Nucleus accumbens (tissue), 56 donors: ENCODE measurements at regions not wholly inside any gene's neighbourhood (a gene's known extent, or its start where the extent isn't known, plus 50 kb on each side); places are given as distances from the start of the nearest gene placed in this dataset.

Experiments
- DNase-seq, 56 donors: peaks; one replicate each; lab custom pipeline; 2025; lab: John Stamatoyannopoulos, UW

DNA sequence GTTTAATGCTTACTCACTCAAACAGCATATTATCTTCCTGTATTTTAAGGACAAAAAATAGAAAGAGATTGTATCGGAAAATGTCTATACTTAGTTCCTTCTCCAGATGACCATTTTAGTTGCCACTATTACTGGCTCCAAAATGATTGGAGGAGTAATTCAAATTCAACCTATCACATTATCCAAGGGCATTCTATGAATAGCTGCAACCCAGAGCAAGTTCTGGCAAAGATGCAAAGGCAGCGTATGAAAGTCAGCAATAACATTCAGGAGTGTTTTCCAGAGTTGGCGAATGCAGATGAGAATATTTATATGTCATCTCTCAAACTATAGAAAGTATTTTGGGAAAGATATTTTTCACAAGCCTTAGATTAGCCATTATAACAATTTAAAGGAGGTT, 389.8 kb upstream of the ADGRL2 start:
- DNase-seq = no peak

DNA sequence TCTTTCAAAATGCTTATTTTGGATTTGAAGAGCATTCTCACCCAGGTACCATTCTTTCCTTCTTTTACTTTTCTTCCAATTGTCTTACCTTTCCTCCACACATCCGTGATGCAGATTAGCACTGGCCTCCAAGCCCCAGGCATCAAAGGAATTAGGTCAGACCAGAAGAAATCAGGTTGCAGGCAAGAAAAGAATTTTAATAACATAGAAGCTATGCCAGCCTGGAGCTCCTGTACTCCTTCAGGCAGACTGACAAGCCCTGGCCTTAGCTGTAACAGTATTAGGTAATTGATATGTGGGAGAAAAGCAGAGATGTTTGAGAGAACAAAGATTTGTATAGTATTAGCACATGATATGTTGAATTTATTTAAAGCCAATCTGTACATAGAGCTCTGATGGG, 390.4 kb upstream of the ADGRL2 start:
- peak in 1 of 56 donors; percentile 5 for DNase-seq

DNA sequence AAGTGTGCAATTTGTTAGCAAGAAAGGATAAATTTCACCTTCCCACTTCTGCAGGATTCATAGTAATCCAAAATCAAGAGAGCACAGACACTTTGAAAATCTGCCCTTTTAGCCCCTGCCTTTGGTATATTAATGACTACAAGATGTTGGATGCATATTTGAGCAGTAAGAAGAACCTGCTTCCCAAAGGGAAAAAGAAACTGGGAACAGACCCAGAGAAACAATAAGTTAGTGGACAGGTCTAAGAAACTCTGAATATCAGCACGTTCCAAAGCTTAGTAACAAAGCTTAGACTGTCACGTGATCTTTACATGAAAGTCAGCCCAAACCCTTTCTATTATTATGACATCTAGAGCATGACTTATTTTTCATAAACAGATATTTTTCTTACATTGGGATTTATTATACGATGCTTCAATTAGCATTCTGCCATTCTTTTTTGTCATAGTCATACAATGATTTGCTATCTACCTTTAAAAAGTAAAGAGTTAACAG, 390.9 kb upstream of the ADGRL2 start:
- DNase-seq = no peak

DNA sequence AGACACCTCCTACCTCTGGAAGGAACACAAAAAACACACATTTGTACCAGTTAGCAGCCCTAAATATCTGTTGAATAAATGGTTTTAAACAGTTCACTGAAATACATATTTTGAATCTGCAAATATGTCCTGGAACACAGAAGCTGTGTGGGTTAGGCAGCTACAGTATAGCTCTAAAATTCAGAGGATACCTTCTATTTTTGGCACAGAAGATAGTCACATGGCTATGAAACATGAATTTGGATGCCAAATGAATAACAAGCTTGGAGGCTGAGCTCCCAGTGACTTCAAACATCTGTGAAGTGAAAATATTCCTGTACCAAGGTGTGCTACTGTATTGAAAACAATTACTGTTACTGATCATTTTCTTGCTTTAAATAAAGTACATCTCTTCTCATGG, 391.5 kb upstream of the ADGRL2 start:
- peak in 4 of 56 donors; percentile 4 to 8 (median 6) for DNase-seq

DNA sequence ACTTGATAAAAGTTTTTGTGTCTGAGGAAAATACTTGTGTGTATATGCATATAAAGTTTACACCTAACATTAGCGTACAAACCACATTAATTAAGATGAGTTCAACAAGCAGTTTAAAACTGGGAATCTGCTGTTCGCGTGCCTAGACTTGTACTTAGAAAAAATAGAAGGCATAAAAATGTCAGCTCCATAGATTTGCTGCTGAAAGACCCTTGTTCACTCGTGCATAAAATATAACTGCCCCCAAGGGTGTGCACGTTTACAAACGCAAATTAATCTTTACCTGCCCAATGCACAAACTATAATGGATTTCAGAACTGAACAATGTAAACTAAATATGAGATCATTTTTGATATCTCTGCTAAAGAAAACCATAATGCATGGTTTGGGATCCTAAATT, 392.3 kb upstream of the ADGRL2 start:
- no peak for DNase-seq

DNA sequence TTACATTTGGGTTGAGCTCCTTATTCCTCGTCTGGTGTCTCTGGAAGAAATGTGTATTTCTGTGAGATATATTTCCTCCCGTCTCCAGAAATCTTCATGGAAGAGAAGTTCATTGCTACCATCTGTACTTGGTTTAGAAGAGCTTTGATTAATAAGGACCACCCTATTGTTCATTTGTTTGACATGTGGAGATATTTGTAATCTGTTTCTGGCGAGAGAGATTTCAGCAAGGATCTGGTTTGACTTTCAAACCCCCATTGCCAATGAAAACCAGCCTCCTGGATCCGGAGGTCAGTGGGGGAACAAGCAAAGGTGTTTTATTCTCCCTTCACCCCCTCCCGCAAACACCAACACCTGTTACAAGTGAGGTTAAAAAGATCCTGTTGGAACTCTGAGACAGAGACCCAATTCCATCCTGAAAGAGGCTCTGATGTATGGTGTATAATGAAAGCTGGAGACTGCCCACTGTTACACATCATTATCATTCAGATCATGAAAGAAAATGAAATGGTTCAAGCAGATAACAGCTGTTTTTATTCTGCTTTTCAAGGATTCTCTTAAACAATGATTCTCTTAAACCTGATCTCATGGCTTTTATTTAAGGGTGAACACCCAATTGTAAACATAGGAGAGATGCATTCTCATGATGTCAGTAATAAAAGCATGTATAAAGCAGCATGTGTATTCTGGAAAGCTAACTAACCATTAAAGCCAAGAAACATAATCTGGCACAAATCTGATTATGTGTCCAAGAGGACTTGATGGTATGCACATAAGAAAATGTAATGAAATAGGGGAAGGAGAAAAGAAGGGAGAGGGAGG, 393.5 kb upstream of the ADGRL2 start:
- no peak for DNase-seq

DNA sequence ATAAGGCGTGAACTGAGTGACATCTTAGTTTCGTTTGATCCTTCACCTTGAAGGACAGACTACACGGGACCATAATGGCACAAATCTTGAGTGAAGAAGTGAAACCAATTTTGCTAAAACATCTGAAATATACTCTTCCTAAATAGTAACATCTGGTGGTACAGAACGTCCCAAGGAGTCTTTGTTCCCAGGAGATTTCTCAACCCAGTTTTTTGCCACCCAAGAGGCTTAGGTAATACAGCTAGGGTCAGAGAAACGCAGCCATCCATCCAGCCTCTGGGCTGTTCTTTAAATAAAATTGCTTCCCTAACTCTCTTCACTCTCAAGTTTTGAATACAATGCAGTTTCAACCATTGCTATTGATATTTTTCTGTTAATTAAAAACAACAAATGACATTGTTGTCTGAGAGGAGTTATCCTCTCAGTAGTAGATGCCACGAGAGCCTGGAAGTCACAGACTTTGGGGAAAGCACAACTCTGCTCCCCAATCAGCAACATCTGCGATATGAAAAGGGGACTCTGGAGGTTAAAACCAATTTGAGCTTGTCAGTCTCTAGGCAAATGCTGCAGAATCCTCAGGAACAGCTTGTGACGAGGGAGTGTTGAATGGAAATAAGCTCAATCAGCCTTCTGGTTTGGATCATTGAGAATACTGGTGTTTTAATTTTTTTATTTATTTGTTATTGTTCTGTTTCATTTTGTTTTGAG, 394.3 kb upstream of the ADGRL2 start:
- no peak for DNase-seq

DNA sequence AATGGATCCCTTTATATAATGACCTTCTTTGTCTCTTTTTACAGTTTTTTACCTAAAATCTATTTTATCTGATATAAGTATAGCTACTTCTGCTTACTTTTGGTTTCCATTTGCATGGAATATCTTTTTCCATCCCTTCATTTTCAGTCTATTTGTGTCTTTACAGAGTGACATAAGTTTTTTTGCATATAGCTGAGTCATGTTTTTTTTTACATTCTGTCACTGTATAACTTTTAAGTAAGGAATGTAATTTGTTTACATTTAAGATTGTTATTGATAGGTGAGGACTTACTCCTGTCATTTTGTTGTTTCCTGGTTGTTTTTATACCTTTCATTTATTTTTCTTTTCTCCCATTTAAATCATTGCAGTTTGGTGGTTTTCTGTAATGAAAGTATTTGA, 402.7 kb upstream of the ADGRL2 start:
- DNase-seq = no peak

DNA sequence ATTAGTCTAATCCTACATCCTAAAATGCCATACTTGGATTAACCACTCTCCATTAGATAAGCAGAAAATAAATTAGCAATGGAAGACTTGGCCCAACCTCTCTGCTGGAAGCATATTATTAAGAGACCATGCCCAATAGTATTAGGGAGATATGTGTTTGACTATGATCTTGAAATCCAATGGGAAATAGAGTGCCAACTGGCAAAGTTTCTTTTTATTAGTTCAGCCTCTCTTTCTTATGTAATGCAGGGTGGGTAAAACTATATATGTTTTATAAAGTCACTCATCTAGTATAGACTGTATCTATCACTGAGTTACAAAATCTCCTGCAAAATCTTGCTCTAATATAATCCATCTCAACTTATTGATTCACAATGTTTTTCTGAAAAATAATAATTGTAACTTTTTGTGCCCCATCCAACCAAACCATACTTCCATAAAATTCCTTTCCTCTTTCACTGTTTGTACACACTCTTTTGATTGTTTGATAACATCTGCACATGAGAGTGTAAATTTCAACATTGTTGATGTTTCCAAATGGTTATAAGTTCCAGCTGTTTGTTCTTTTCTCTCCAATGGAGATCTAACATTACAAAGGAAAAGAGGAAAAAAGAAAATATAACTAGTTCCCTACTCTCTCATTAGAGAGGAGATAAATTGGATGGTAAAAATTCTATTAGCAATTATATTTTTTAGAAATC, 408.1 kb upstream of the ADGRL2 start:
- no peak for DNase-seq

DNA sequence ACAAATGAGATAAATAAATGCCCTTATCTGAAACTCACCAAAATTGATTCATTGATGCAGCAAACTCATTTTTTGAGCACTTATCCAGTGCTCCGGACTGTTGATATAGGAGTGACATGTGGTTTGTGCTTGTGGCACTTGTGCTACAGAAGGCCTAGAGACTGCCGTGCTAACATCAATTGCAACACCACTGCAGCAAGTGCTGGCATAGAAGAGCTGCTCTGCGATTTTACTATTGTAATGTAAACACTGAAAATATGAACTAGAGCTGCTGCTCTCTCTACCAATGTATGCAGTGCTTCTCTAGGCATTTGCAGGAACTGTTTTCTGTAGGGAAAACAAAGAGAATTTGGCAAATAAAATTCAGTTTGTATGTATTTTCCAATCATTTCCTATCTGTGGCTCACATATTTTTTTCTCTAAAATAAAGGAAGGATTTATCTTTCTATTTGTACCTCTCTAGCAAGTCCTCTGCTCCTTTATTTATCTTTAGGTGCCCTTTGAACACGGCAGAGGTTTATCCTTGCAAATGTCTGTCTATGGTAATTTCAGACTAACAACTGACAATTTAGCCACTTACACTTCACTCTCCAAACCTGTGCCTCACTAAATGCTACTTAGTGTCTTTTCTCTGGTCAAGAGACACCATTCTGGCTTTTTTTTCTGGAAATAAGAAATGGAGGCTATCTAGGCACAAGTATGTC, 409.5 kb upstream of the ADGRL2 start:
- DNase-seq = no peak

DNA sequence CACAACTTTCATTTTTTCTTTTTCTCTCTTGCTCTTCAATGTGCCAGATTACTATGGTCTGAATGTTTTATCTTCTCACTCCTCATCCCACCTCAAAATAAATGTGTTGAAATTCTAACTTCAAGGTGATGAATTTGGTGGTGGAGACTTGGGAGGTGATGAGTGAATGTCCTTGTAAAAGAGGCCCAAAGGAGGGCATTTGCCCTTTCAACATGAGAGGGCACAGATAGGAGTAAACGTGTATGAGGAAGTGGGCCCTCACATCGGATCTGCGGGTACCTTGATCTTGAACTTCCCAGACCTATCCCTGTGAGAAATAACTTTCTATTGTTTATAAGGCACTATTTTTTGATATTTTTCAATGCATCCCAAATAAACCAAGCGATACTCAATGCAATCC, 412.3 kb upstream of the ADGRL2 start:
- no peak for DNase-seq

DNA sequence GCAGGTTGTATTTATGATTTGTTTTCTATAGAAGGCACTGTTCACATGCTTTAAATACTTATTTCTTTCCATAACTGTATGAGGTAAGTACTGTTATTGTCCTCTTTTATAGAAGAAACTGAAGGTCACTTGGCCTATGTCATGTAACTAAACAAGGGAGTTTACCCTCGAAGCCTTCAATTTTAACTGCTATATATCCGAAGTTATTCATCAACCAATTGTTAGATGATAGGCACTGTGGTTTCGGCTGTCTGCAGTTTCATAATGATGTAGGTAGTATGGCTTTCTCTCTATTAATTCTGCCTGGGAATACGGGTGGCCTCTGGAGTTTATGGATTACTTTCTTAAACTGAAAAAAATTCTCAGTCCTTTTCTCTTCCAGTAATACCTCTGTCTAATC, 413.3 kb upstream of the ADGRL2 start:
- DNase-seq = no peak

DNA sequence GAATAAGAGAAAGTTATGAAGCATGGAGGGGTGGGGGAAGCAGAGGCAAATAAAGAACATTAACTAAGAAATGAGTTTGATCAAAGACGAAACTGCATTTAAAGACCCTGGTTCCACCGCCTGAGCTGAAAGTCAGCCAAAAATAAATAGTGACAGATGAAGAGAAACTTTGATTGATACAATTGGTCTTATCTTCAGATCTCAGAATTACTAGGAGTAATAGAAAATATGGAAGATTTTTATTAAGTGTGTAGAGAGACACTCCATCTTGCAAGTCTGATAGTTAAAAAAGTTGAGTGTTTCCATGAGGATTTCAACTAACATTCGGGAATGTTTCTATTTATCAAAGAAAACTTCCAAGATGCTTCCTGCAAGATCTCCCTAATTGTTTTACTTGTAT, 418.2 kb upstream of the ADGRL2 start:
- no peak for DNase-seq

DNA sequence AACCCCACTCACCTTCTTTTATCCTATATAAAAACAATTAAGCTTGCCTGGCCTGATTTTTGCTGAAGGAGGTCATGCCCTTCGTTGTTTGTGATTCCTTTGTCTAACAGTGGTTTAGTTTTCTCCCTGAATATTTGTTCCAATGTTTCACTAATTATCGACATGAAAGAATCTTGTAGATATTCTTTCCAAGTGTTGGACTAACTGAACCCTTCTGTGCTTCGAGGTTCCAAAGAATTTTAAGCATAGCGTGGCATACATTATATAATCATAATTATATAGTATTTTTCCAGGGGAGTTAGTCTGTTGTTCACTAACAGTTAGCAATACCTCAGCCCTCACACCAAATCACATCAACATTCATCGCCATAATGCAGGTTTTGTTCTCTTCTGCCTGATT, 418.9 kb upstream of the ADGRL2 start:
- DNase-seq = no peak

DNA sequence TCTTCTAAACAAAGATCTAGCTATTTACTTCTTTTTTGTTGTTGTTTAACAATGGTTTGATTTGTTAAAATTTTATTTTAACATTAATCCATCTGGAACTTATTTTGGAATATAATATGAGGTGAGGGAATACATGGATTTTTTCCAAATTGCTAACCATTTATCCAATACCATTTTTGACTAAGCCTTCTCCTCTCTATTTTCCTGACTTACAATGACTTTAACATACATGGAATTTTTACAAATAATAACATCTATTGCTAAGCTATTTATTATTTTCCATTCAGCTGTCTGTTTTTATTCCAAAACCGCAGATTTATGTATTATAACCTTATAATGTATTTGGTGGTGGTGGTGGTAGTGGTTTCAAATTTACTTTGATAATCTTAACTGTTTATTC, 420.3 kb upstream of the ADGRL2 start:
- no peak for DNase-seq

DNA sequence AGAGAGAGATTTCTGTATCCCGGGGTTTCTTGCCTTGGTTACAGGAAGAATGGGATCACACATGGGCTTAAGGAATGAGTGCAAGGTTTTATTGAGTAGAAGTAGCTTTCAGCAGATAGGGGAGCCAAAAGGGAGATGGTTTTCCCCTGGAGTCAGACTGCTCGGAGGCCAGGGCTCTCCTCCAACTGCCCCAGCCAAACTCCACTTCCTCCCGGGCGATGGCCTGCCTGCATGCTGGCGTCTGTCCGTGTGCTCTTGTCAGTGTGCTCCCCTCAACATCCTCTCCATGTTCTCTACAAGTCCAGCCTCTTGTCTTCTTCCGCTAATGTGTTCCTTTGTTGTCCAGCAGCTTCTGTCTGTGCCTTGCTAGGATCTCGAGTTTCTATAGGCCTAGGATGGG, 421.3 kb upstream of the ADGRL2 start:
- no peak for DNase-seq

DNA sequence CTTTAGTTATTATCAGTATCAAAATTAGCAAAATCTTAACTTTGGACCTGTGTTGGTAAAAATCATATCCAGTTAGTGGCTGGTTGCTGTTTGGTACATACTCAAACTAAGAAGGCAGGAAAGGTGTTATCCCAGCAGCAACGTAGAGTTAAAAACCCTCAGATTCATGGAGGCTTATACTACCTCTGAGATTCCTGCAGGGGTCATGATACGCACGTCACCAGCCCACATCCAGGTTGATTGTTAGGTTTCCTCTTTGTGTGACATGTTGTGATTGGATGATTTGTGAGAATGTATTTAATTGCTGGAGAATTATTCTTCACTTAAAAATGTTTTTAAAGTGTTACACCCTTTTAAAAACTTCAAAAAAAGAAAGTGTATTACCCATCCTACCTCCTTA, 423.3 kb upstream of the ADGRL2 start:
- DNase-seq = no peak

DNA sequence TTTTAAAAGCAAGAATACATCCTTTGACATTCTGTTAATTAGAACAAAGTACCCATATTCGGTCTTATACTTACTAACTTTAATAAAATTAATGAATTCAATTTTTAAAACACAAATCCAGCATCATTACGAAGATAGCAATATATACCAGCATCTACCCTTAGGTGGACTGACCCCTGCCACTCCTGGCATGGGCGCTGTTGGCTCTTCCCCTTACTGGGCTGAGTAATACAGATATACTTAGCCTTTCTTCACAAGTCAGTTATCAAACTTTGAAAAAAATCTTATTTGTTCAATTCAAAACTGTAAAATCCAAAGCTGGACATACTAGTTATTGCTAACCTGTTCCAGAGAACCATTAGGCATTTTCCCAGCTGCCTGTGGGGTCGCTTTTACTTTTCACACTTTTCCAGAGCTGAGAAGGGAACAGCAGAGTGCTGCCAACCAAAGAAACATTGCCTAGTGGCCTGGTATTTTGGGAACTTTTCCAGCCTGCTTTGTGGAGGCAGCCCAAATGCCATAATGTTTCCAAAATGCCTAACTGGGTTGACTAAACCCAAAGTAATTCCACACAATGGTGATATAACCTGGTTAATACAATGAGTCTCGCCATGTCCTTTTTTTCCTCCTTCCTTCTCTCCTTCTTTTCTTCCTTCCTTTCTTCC, 424.7 kb upstream of the ADGRL2 start:
- no peak for DNase-seq

DNA sequence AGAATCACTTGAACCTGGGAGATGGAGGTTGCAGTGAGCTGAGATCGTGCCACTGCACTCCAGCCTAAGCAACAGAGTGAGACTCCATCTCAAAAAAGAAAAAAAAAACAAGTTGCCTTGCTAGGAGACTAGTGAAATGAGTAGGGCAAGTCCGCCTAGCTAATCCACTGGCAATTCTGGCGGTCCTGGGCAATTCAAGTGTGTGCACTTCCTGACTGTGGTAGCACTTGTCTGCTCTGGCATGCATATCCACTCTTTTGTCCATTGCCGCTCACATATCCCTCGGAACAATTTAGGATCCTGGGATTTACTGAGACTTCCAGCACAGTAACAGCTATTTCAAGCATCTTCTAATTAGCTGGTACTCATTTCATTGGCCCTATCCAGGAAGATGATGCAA, 426.3 kb upstream of the ADGRL2 start:
- DNase-seq = no peak

DNA sequence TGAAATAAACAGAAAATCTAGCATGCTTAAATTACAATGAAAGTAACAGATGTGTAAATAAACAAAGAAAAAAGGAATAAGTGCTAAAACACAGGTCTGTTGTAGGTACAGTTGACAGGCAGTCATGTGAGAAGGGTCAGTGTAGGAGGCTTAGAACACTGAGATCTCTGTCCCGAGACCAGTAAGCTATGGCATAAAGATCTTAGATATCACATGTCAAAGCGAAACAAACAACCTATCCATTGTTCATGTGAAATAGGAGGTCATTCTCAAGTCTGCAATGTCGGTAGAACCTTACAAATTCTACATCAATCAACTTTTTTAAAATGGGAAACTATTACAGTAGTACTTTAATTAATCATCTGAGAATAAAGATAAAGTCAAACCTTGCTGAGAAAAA, 428.9 kb upstream of the ADGRL2 start:
- DNase-seq = no peak
